Epithelial cell of esophagus (primary cell): ENCODE measurements at regions not wholly inside any gene's neighbourhood (a gene's known extent, or its start where the extent isn't known, plus 50 kb on each side); places are given as distances from the start of the nearest gene placed in this dataset.
"Not testable (repeated sequence)": the region's sequence is repeated elsewhere in the genome, so short reads cannot be mapped to it uniquely, and the experiment has no call there.

ENCODE experiments used
- DNase-seq: peaks from one replicate; pipeline ENCODE4 v3.0.0; 2010; ENCODE audit warnings: low read depth
- H3K4me3 ChIP-seq: 2 replicates; pipeline ENCODE4 v1.5.1; 2011; ENCODE audit warnings: mild to moderate bottlenecking, low read length, control low read depth
- TF ChIP-seq, protein P1 (sequence below): IDR thresholded peaks from 2 replicates; pipeline ENCODE4 v1.5.1; 2011; ENCODE audit warnings: low read depth, mild to moderate bottlenecking, low read length, control low read depth, inconsistent platforms; ENCODE audit not compliant: insufficient read depth; ENCODE audit errors: missing control alignments

DNA sequence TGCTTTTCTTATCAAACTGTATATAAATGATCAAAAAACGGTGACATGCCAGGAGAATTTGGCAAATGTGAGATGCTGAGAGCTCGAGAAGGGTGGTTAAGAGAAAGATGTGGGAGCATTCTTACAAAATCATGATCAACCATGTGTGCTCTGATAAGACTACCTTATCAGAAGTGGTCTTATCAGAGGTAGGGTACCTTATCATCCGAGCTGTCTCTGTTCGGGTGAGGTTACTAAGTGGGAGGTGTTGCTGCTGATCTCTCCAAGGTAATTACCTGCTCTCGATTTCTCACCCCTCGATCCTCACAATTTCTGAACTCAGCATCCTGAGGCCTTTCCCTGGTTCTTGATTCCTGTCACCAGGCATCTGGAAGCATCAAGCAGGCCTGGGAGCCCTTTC lies 813.0 kb upstream of the ID2 start:
- no peak for DNase-seq
- TF ChIP-seq, protein P1, sequence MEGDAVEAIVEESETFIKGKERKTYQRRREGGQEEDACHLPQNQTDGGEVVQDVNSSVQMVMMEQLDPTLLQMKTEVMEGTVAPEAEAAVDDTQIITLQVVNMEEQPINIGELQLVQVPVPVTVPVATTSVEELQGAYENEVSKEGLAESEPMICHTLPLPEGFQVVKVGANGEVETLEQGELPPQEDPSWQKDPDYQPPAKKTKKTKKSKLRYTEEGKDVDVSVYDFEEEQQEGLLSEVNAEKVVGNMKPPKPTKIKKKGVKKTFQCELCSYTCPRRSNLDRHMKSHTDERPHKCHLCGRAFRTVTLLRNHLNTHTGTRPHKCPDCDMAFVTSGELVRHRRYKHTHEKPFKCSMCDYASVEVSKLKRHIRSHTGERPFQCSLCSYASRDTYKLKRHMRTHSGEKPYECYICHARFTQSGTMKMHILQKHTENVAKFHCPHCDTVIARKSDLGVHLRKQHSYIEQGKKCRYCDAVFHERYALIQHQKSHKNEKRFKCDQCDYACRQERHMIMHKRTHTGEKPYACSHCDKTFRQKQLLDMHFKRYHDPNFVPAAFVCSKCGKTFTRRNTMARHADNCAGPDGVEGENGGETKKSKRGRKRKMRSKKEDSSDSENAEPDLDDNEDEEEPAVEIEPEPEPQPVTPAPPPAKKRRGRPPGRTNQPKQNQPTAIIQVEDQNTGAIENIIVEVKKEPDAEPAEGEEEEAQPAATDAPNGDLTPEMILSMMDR = no peak
- no peak overlapping the region for H3K4me3 ChIP-seq

DNA sequence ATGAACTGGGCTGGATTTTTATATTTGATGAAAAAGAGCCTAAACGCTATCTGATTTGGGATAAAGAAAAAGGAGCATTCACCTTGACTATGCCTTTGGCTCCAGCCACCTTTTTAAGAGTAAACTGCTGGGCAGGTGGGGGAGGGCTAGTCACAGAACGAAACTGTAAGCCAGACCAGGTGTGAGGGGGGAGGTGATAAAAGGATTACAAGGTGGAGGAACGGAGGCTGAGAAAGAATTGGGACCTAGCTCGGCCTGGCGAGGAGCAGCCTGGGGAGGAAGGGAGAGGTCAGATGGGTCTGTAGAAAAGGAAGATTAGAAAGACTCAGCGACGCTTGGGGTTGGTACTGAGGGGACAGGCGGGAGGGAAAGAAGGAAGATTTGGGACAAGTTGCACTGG lies 805.4 kb upstream of the ID2 start:
- not testable (repeated sequence) for H3K4me3 ChIP-seq, DNase-seq

- DNase-seq, H3K4me3 ChIP-seq: not testable (repeated sequence)
Measured at GRCh38 chr2:7878266-7878665, 803.6 kb upstream of the ID2 start.

DNA sequence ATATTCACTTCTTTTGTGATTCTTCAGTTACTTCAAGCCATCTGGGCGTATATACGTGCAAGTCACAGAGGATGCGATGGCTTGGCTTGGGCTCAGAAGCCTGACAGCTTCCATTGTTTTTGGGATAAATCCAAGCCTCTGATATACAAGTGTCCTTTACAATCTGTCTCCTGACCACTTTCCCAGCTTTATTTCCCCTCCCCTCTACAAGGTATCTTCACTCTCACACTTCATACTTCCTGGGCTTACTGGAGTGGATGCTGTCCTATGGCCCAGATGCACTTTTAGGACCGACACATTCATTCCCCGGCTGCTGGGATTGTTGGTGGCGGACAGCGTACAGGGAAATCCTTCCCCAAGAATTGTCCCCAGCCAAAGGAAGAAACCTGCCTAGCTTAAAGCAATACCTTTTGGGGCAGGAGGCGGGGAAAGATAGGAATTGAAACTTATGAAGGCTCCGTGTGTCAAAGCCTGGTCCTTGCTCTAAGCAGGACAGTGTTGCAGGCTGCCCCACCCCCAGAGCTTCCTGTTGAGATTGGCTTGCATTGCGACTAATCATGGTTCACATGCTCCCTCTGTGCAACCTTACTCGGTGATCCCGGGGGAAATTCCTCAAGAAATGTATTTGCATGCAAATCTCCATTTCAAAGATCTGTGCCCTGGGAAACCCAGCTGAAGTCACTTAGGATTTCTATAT lies 802.9 kb upstream of the ID2 start:
- DNase-seq = no peak
- TF ChIP-seq, protein P1 = no peak
- no peak overlapping the region for H3K4me3 ChIP-seq

DNA sequence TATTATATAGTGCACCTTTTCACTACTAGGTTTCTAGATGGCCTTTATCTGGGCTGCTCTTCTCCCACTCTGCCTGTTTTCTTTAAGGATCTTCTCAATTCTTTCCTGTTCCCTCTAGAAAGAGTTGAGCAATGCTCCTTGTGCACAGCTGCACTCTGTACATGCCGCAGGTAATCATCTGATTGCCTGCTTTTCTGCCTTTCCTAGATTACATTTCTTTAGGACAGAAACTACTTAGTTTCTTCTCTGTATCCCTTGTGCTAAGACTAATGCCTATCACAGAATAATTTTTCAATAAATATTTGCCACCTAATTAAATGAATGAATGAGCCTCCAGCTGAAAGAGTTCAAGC lies 802.4 kb upstream of the ID2 start:
- TF ChIP-seq, protein P1 = no peak
- H3K4me3 ChIP-seq = no peak overlapping the region
- no peak for DNase-seq

- H3K4me3 ChIP-seq = no peak overlapping the region
- DNase-seq = no peak
- TF ChIP-seq, protein P1 = no peak
Measured at GRCh38 chr2:7880126-7880525, 801.7 kb upstream of the ID2 start.

DNA sequence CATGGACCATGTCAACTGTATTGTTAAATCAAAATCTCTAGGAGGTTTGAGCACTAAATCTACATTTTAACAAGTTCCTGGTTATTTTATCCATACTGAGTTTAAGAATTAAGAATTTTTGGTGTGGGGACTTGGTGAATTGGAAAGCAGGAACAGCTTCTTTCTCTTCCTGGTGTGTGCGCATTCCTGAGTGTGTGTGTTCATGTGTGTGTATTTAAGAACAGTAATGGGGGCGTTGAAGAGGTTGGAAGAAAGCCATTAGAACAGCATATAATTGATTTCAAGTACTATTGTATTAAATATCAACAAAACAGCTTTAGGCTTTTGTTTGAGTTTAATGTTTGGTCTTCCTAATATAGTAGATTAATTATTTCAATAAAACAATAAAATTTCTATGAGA lies 801.3 kb upstream of the ID2 start:
- DNase-seq = no peak
- TF ChIP-seq, protein P1 = no peak
- no peak overlapping the region for H3K4me3 ChIP-seq

- TF ChIP-seq, protein P1 = no peak
- no peak for DNase-seq
Measured at GRCh38 chr2:7881063-7881462, 800.8 kb upstream of the ID2 start.

More at GRCh38 chr2:7881063-7881462, 800.8 kb upstream of the ID2 start:
- H3K4me3 ChIP-seq = no peak overlapping the region
